K562 (cell line): ENCODE measurements at regions not wholly inside any gene's neighbourhood (a gene's known extent, or its start where the extent isn't known, plus 50 kb on each side); places are given as distances from the start of the nearest gene placed in this dataset.

ENCODE experiments used
- ATAC-seq: fragments of 200-7000 bp; cut with Tn5 transposase; 3 replicates; pipeline ENCODE4 v1.9.1; 2020; ENCODE audit warnings: moderate library complexity
- BruUV-seq: library from RNA; stranded (reverse); fragments of 400-500 nt; replicated peaks from 2 replicates; lab custom pipeline; 2021; lab: Mats Ljungman, UMichigan
- CTCF ChIA-PET: fragments of 300-600 bp; formaldehyde crosslinking; extraction: SDS; loops from one replicate; lab custom pipeline; 2021; ENCODE audit warnings: low intra/inter-chr PET ratio; lab: Yijun Ruan, JAX
- POLR2A ChIA-PET: fragments of 300-600, 350-650 bp; sonication (Branson Sonifier 250); formaldehyde crosslinking; extraction: SDS; loops from one replicate; lab custom pipeline; 2021; ENCODE audit warnings: antibody characterized with exemption, inconsistent platforms; lab: Yijun Ruan, JAX
- DNase-seq, 4 experiments: peaks; one replicate each; pipeline versions ENCODE4 v3.0.0 to v3.0.0-alpha.2; 2011 to 2018; ENCODE audit warnings: low spot score in 3 of 4, mixed read lengths in 3 of 4; ENCODE audit errors: extremely low read depth in 1 of 4
- FAIRE-seq: peaks from 2 replicates; lab custom pipeline; 2011; peaks lifted over from hg19 to GRCh38; lab: Jason Lieb, UNC
- H2AFZ ChIP-seq: 2 replicates; pipeline ENCODE4 v1.6.0; 2011; ENCODE audit warnings: low read depth, low read length, control low read depth, inconsistent platforms
- H3K27ac ChIP-seq: fragments of 200-600 bp; 3 replicates; pipeline ENCODE4 v1.8.0; 2011; ENCODE audit warnings: low read depth, mild to moderate bottlenecking, control low read depth, inconsistent platforms, low read length, moderate library complexity, mixed read lengths; ENCODE audit errors: extremely low read depth
- H3K27me3 ChIP-seq, 2 experiments: fragments of 300-600 bp in 1 of 2; 2 replicates in 1 of 2; 3 replicates in 1 of 2; pipeline versions ENCODE4 v1.6.0 to v1.8.0; 2011; ENCODE audit warnings: inconsistent platforms in 2 of 2, low read length in 2 of 2, mild to moderate bottlenecking in 1 of 2, mixed read lengths in 1 of 2, moderate library complexity in 1 of 2; ENCODE audit not compliant: control insufficient read depth in 2 of 2, insufficient read depth in 2 of 2
- H3K36me3 ChIP-seq: fragments of 300-600 bp; 3 replicates; pipeline ENCODE4 v1.8.0; 2011; ENCODE audit warnings: mild to moderate bottlenecking, low read length, inconsistent platforms; ENCODE audit not compliant: control insufficient read depth, insufficient read depth
- H3K4me1 ChIP-seq, 2 experiments: fragments of 200-600 bp in 1 of 2; replicated peaks in 1 of 2; 2 replicates in 1 of 2; 3 replicates in 1 of 2; pipeline versions ENCODE4 v1.5.1 to v1.8.0; 2011; ENCODE audit warnings: inconsistent platforms in 2 of 2, low read length in 2 of 2, mild to moderate bottlenecking in 1 of 2, mixed read lengths in 1 of 2, moderate library complexity in 1 of 2; ENCODE audit not compliant: control insufficient read depth in 2 of 2, insufficient read depth in 2 of 2
- H3K4me2 ChIP-seq: 2 replicates; pipeline ENCODE4 v1.6.1; 2011; ENCODE audit warnings: low read length, control low read depth, inconsistent platforms, mixed read lengths; ENCODE audit not compliant: insufficient read depth
- H3K4me3 ChIP-seq: fragments of 200-600 bp; sonication (generic), shearing (Covaris generic); 2 replicates; pipeline ENCODE4 v1.5.1; 2016; ENCODE audit warnings: control low read depth, inconsistent platforms
- H3K79me2 ChIP-seq: fragments of 200-600 bp; 3 replicates; pipeline ENCODE4 v1.8.0; 2011; ENCODE audit warnings: low read length, inconsistent platforms; ENCODE audit not compliant: control insufficient read depth, insufficient read depth
- H3K9ac ChIP-seq, 2 experiments: 2 replicates each; pipeline versions ENCODE4 v1.6.0 to v1.6.1; 2011; ENCODE audit warnings: low read depth in 2 of 2, low read length in 2 of 2, control low read depth in 1 of 2, inconsistent platforms in 1 of 2, mild to moderate bottlenecking in 1 of 2, mixed read lengths in 1 of 2; ENCODE audit not compliant: insufficient read depth in 1 of 2
- H3K9me1 ChIP-seq: one replicate; pipeline ENCODE4 v1.6.0; 2011; ENCODE audit warnings: inconsistent platforms, mild to moderate bottlenecking, low read length, moderate library complexity; ENCODE audit not compliant: control insufficient read depth, insufficient read depth
- H3K9me3 ChIP-seq: replicated peaks from 2 replicates; pipeline ENCODE4 v1.5.1; 2011; ENCODE audit warnings: low read depth, low read length, inconsistent platforms; ENCODE audit not compliant: control insufficient read depth, insufficient read depth
- H4K20me1 ChIP-seq: replicated peaks from 2 replicates; pipeline ENCODE4 v1.6.1; 2011; ENCODE audit warnings: low read length, inconsistent platforms, mixed read lengths; ENCODE audit not compliant: control insufficient read depth, insufficient read depth
- ATF4 ChIP-seq: fragments of 450-650 bp; formaldehyde crosslinking; IDR thresholded peaks from 2 replicates; pipeline ENCODE4 v1.4.0; 2022; ENCODE audit warnings: mild to moderate bottlenecking, moderate library complexity
- CBFA2T3 ChIP-seq: fragments of 450-650 bp; IDR thresholded peaks from 2 replicates; pipeline ENCODE4 v1.6.1; 2017
- CREB1 ChIP-seq, 2 experiments: sonication (generic) in 1 of 2; formaldehyde crosslinking in 1 of 2; IDR thresholded peaks; 2 replicates each; pipeline versions ENCODE4 v1.6.1 to v1.8.0; 2012 to 2022; ENCODE audit warnings: inconsistent platforms in 1 of 2, mild to moderate bottlenecking in 1 of 2, missing genetic modification reagents in 1 of 2, moderate library complexity in 1 of 2
- ELF1 ChIP-seq: fragments of 200-800 bp; sonication (Bioruptor generic); IDR thresholded peaks from 2 replicates; pipeline ENCODE4 v1.6.1; 2016; ENCODE audit warnings: missing genetic modification characterization, missing compliant biosample characterization
- MECOM ChIP-seq: fragments of 250-450 bp; sonication (Bioruptor Pico); IDR thresholded peaks from 2 replicates; pipeline ENCODE4 v1.8.0; 2022; ENCODE audit warnings: inconsistent platforms
- NBN ChIP-seq: fragments of 450-650 bp; IDR thresholded peaks from 2 replicates; pipeline ENCODE4 v1.6.1; 2016; ENCODE audit warnings: low read depth, mild to moderate bottlenecking
- NCOA6 ChIP-seq: fragments of 450-650 bp; IDR thresholded peaks from 2 replicates; pipeline ENCODE4 v1.6.1; 2017; ENCODE audit warnings: mild to moderate bottlenecking
- NFYB ChIP-seq: IDR thresholded peaks from 2 replicates; pipeline ENCODE4 v1.6.1; 2011; ENCODE audit warnings: mild to moderate bottlenecking, moderate library complexity; ENCODE audit not compliant: insufficient read length; ENCODE audit errors: extremely low read depth
- RAD21 ChIP-seq, 2 experiments: fragments of 250-450 bp in 1 of 2; fragments of 450-650 bp in 1 of 2; sonication (Bioruptor Pico) in 1 of 2; formaldehyde crosslinking in 1 of 2; IDR thresholded peaks in 1 of 2; conservative IDR thresholded peaks in 1 of 2; 2 replicates each; pipeline versions ENCODE4 v1.4.0 to v1.8.0; 2020 to 2022; ENCODE audit warnings: mild to moderate bottlenecking in 2 of 2, moderate library complexity in 1 of 2
- ZNF407 ChIP-seq: fragments of 450-650 bp; IDR thresholded peaks from 2 replicates; pipeline ENCODE4 v1.6.1; 2016; ENCODE audit warnings: low read depth
- ZNF551 ChIP-seq: fragments of 250-450 bp; sonication (Bioruptor Pico); IDR thresholded peaks from 2 replicates; pipeline ENCODE4 v1.5.0; 2021; ENCODE audit warnings: mild to moderate bottlenecking, moderate library complexity
- ZNF57 ChIP-seq: fragments of 450-650 bp; formaldehyde crosslinking; IDR thresholded peaks from 2 replicates; pipeline ENCODE4 v1.4.0; 2020; ENCODE audit warnings: mild to moderate bottlenecking, moderate library complexity
- ZNF740 ChIP-seq, 3 experiments: fragments of 200-800 bp in 1 of 3; sonication (Bioruptor generic) in 1 of 3; sonication (generic) in 1 of 3; formaldehyde crosslinking in 1 of 3; IDR thresholded peaks; 2 replicates each; pipeline versions ENCODE4 v1.6.1 to v1.8.0; 2016 to 2022; ENCODE audit warnings: mild to moderate bottlenecking in 2 of 3, missing compliant biosample characterization in 2 of 3, missing genetic modification characterization in 2 of 3, missing genetic modification reagents in 1 of 3
- WGBS: fragments of 100-300 bp; shearing (Covaris generic); methylation state at CpG from one replicate; pipeline ENCODE4 v1.1.6; 2016; ENCODE audit warnings: low coverage, mixed read lengths; ENCODE audit not compliant: insufficient coverage; ENCODE audit errors: missing lambda C conversion rate; 5-methylcytosine and 5-hydroxymethylcytosine counted together
- in situ Hi-C: fragments of 300-500 bp; cut with MboI; formaldehyde crosslinking; loops from 4 replicates; pipeline ENCODE4 v1.15.0; 2018; ENCODE audit warnings: inconsistent platforms, mixed read lengths
- intact Hi-C: fragments of 100-400 bp; cut with micrococcal nuclease; formaldehyde crosslinking; loops from 2 replicates; pipeline ENCODE4 v1.14.2; 2022

GRCh38 chr2:103292573-103292972 lies 530.7 kb downstream of the TMEM182 start:
- no peak overlapping the region for H3K9ac ChIP-seq
- no peaks in the 10 kb centered on the region for H3K36me3 ChIP-seq
- ChIA-PET CTCF (interaction anchor here (0.7 kb wide), 1 partner anchor 1230 kb away, joined by 4 read pairs; no protein-coding TSS in a partner anchor), POLR2A (no interaction called here)
- no peak overlapping the region for H3K27ac ChIP-seq
- FAIRE-seq: no peak
- no TSS peak for BruUV-seq
- H3K79me2 ChIP-seq: no peaks in the 10 kb centered on the region
- no peaks in the 10 kb centered on the region for H3K4me1 ChIP-seq
- H3K9me1 ChIP-seq: no peaks in the 10 kb centered on the region
- 4% methylated on average over 6 of the region's 6 CpGs for WGBS
- no peaks in the 10 kb centered on the region for H4K20me1 ChIP-seq
- no peak overlapping the region for H3K4me3 ChIP-seq
- no peak overlapping the region; the same call in 1 of the 2 replicates for H3K4me2 ChIP-seq
- H3K9me3 ChIP-seq: no peaks in the 10 kb centered on the region
- intact Hi-C loops: no loop called here
- H3K27me3 ChIP-seq: no peaks in the 10 kb centered on the region
- DNase-seq: peak in 1 of 4 experiments; percentile 14
- no peak for ATAC-seq
- in situ Hi-C loops: no loop called here
- H2AFZ ChIP-seq: 0 out of 2 replicates have a peak overlapping the region, but pooled peaks have one; percentile 56
- no peak for TF ChIP-seq ZNF57 (CRISPR knock-in tag)
- no peak for TF ChIP-seq NBN
- TF ChIP-seq CREB1 (IDR thresholded peaks at IDR 0.05): no peak
- no peak for TF ChIP-seq CREB1 (CRISPR knock-in tag; IDR thresholded peaks at IDR 0.05)
- TF ChIP-seq NFYB: no peak
- no peak for TF ChIP-seq NCOA6
- TF ChIP-seq ATF4 (CRISPR knock-in tag): no peak
- TF ChIP-seq RAD21 (CRISPR knock-in tag; conservative IDR thresholded peaks at IDR 0.05 in 1 of 2, IDR thresholded peaks at IDR 0.05 in 1 of 2): peak; percentile 36 to 60
- no peak for TF ChIP-seq ELF1 (tag)
- no peak for TF ChIP-seq ZNF740 (CRISPR knock-in tag; IDR thresholded peaks at IDR 0.05)
- peak in 1 of 2 experiments; percentile 84; a peak in 2 of 4 replicates for TF ChIP-seq ZNF740 (tag; IDR thresholded peaks at IDR 0.05)
- no peak for TF ChIP-seq CBFA2T3
- TF ChIP-seq MECOM (CRISPR knock-in tag): no peak
- TF ChIP-seq ZNF551: no peak
- no peak for TF ChIP-seq ZNF407
